Gastroesophageal sphincter (tissue), 4 donors: ENCODE measurements at regions not wholly inside any gene's neighbourhood (a gene's known extent, or its start where the extent isn't known, plus 50 kb on each side); places are given as distances from the start of the nearest gene placed in this dataset.
"Not testable (repeated sequence)": the region's sequence is repeated elsewhere in the genome, so short reads cannot be mapped to it uniquely, and the experiment has no call there.

ENCODE experiments used
- ATAC-seq: fragments of 150-250 bp; one replicate; pipeline ENCODE4 v1.9.1; 2016; ENCODE audit warnings: mild to moderate bottlenecking, moderate library complexity
- H3K27ac ChIP-seq, 4 donors: fragments of 200-600 bp; sonication (generic) in 3 of 4; 1 replicate in 3 of 4; 2 replicates in 1 of 4; pipeline ENCODE4 v1.5.1; 2016 to 2019
- H3K27me3 ChIP-seq: fragments of 200-600 bp; sonication (generic); one replicate; pipeline ENCODE4 v1.5.1; 2019
- H3K36me3 ChIP-seq, 2 donors: fragments of 200-600 bp; sonication (generic); one replicate each; pipeline ENCODE4 v1.5.1; 2019; ENCODE audit warnings: control low read depth in 1 of 2
- H3K4me1 ChIP-seq, 3 donors: fragments of 200-600 bp; sonication (generic); 1 replicate in 2 of 3; 2 replicates in 1 of 3; pipeline ENCODE4 v1.5.1; 2016 to 2019; ENCODE audit warnings: control low read depth in 2 of 3
- H3K4me3 ChIP-seq, 2 donors: fragments of 200-600 bp; sonication (generic); one replicate each; pipeline ENCODE4 v1.5.1; 2019; ENCODE audit warnings: mild to moderate bottlenecking in 1 of 2, moderate library complexity in 1 of 2
- H3K9me3 ChIP-seq, 3 donors: fragments of 200-600 bp; sonication (generic); one replicate each; pipeline ENCODE4 v1.5.1; 2017 to 2019; ENCODE audit warnings: control low read depth in 2 of 3
- EP300 ChIP-seq: sonication (generic); formaldehyde crosslinking; IDR thresholded peaks from one replicate; pipeline ENCODE4 v1.6.1; 2017; ENCODE audit warnings: antibody characterized with exemption, mild to moderate bottlenecking
- POLR2A ChIP-seq, 2 donors: fragments of 450-650 bp; IDR thresholded peaks; one replicate each; pipeline ENCODE4 v1.6.1; 2017; ENCODE audit warnings: antibody characterized with exemption in 2 of 2, mild to moderate bottlenecking in 2 of 2, moderate library complexity in 1 of 2
- POLR2AphosphoS5 ChIP-seq: sonication (generic); formaldehyde crosslinking; IDR thresholded peaks from one replicate; pipeline ENCODE4 v1.6.1; 2017; ENCODE audit warnings: antibody characterized with exemption
- WGBS, 2 donors: methylation state at CpG; one replicate each; pipeline ENCODE4 v1.1.5; 2018; ENCODE audit warnings: low coverage in 1 of 2; 5-methylcytosine and 5-hydroxymethylcytosine counted together
- TF ChIP-seq, protein P1 (sequence below), 4 experiments: fragments of 200-600 bp in 2 of 4; fragments of 450-650 bp in 2 of 4; sonication (generic) in 1 of 4; IDR thresholded peaks; one replicate each; pipeline ENCODE4 v1.5.1; 2017 to 2019; ENCODE audit warnings: antibody characterized with exemption in 4 of 4, mild to moderate bottlenecking in 2 of 4, moderate library complexity in 2 of 4

DNA sequence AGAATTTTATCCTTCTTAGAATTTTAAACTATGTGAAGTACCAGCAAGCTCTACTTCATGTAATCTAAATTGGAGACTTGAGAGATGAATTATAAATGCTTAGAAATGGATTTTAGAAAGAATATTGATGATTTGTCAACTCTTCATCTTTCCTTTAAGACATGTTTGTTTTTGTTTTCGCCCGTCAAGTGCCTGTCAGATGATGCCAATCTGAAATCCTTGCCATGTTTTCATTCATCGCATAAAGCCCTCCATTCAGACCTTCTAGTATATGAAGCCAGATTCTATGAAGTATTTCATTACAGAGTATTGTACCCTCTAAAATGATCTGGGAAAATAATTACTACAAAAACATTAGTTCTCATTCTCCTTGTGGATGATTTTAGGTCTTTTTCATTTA lies 223.2 kb upstream of the SOX2 start:
- H3K36me3 ChIP-seq = no peaks in the 10 kb centered on the region
- H3K4me3 ChIP-seq = no peak overlapping the region
- TF ChIP-seq POLR2AphosphoS5 (no peak), EP300 (no peak), POLR2A (IDR thresholded peaks at IDR 0.05) (no peak)
- TF ChIP-seq, protein P1, sequence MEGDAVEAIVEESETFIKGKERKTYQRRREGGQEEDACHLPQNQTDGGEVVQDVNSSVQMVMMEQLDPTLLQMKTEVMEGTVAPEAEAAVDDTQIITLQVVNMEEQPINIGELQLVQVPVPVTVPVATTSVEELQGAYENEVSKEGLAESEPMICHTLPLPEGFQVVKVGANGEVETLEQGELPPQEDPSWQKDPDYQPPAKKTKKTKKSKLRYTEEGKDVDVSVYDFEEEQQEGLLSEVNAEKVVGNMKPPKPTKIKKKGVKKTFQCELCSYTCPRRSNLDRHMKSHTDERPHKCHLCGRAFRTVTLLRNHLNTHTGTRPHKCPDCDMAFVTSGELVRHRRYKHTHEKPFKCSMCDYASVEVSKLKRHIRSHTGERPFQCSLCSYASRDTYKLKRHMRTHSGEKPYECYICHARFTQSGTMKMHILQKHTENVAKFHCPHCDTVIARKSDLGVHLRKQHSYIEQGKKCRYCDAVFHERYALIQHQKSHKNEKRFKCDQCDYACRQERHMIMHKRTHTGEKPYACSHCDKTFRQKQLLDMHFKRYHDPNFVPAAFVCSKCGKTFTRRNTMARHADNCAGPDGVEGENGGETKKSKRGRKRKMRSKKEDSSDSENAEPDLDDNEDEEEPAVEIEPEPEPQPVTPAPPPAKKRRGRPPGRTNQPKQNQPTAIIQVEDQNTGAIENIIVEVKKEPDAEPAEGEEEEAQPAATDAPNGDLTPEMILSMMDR (IDR thresholded peaks at IDR 0.05) = no peak
- no peak for ATAC-seq
- WGBS, 2 donors = 77 to 80% methylated on average over 3 of the region's 3 CpGs
- no peaks in the 10 kb centered on the region for H3K9me3 ChIP-seq
- no peaks in the 10 kb centered on the region for H3K27me3 ChIP-seq
- no peak overlapping the region for H3K27ac ChIP-seq
- peaks cover 0 to 9% (median 0%) of the 10 kb centered on the region in 3 donors for H3K4me1 ChIP-seq

DNA sequence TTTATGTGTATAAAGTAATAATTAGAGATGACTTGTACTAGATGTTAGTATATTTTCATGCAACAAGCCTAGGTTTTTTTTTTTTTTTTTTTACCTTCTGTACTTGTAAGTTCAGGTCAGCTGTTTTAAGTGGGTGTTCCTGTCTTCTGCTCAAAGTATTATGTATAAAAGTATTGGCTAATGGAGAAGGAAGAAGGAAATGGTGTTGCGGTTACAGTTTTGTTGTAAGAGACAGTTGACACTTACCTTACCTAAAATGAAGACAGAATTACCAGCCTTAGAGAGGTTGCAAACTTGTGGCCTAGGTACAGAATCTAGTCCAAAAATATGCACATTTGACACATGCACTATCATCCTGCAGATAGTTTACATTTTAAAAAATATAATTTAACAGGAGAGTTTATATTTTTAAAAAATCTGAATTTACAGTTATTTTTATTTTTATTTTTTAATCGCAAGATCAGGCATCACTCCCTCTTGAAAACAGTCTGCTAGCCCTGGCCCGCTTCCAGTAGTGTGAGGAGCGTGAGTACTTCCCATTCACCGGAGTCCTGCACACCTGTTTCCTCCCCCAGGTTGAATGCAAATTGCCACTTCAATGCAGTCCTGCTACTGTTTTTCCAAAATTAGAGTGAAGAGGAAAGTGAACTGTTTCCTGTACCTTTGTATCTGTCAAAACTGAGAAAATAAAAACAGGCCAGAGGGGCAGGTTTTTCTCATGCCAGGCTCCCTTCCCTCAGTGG lies 224.3 kb upstream of the SOX2 start:
- no peaks in the 10 kb centered on the region for H3K36me3 ChIP-seq
- H3K4me1 ChIP-seq = peaks cover 0 to 9% (median 0%) of the 10 kb centered on the region in 3 donors
- no peaks in the 10 kb centered on the region for H3K27me3 ChIP-seq
- H3K4me3 ChIP-seq = no peak overlapping the region
- no peak for ATAC-seq
- H3K27ac ChIP-seq = no peak overlapping the region
- H3K9me3 ChIP-seq = no peaks in the 10 kb centered on the region
- 66 to 76% methylated on average over 5 of the region's 5 CpGs for WGBS, 2 donors
- TF ChIP-seq POLR2AphosphoS5 (no peak), EP300 (no peak), POLR2A (IDR thresholded peaks at IDR 0.05) (no peak)
- TF ChIP-seq, protein P1 (IDR thresholded peaks at IDR 0.05) = no peak

DNA sequence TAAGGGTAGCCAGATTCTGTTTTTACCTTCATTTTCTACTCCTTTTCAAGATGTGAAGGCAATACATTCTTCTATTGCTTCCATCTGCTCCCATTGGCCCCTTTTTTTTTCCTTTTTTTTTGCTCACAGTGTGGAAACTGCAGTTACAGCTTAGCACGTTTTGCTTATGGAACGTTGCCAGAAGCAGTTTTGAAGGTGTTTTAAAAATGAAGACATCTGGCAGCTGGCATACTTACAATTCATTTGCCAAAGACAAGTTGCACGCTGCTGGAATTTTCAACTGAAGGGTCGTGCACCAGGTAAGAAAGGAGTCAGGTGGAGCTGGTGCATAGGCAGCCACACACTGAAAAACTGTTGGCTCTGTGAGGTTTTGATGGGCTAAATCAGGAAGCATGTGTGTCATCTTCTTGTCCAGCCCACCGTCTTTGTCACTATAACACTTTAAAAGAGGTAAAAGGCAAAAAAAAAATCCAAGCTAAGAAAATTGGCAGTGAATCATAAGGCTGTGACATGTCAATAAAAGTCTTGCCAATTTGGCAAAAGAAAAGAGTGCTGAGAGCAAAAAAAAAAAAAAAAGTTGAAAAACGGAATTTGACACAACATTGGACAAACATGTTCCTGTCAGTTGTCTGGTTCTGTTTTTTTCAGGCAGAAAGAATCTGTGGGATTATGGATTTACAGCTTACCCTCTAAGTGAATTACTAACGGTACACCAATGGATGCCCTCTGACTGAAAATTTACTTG lies 225.4 kb upstream of the SOX2 start:
- no peaks in the 10 kb centered on the region for H3K9me3 ChIP-seq
- H3K4me3 ChIP-seq = no peak overlapping the region
- ATAC-seq = no peak
- no peak for TF ChIP-seq EP300
- no peak for TF ChIP-seq POLR2AphosphoS5
- TF ChIP-seq, protein P1 (IDR thresholded peaks at IDR 0.05) = no peak
- no peak for TF ChIP-seq POLR2A (IDR thresholded peaks at IDR 0.05)
- peaks cover 0 to 9% (median 0%) of the 10 kb centered on the region in 3 donors for H3K4me1 ChIP-seq
- H3K27ac ChIP-seq = no peak overlapping the region
- WGBS, 2 donors = 4 to 15% methylated on average over 6 to 7 of the region's 7 CpGs
- H3K27me3 ChIP-seq = no peaks in the 10 kb centered on the region
- no peaks in the 10 kb centered on the region for H3K36me3 ChIP-seq

DNA sequence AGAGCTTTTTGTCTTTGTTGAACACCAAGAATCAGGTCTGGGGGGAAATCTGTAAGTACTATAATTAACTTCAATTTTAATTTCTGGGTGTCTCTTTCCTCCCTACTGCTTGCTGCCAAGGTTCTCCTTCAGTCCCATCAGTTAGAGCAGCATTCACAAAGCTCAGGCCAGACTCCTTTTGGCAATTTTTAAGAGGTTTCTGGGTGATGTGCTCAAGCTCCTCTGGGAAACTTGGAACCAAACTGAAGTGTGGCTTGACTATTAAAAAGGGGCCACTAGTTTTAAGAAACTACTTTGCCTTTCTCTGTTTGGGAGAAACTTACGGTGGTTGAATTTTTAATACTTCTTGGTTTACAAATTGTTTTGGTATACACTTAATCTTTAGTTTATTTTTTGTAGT lies 227.7 kb upstream of the SOX2 start:
- no peaks in the 10 kb centered on the region for H3K36me3 ChIP-seq
- H3K4me1 ChIP-seq = peaks cover 0 to 9% (median 0%) of the 10 kb centered on the region in 3 donors
- no peaks in the 10 kb centered on the region for H3K27me3 ChIP-seq
- TF ChIP-seq EP300 (no peak), POLR2AphosphoS5 (no peak), POLR2A (IDR thresholded peaks at IDR 0.05) (no peak)
- TF ChIP-seq, protein P1 (IDR thresholded peaks at IDR 0.05) = no peak
- no peak overlapping the region for H3K27ac ChIP-seq
- no peaks in the 10 kb centered on the region for H3K9me3 ChIP-seq
- no peak overlapping the region for H3K4me3 ChIP-seq
- no peak for ATAC-seq
- 67 to 82% methylated on average over 1 of the region's 1 CpG for WGBS, 2 donors

DNA sequence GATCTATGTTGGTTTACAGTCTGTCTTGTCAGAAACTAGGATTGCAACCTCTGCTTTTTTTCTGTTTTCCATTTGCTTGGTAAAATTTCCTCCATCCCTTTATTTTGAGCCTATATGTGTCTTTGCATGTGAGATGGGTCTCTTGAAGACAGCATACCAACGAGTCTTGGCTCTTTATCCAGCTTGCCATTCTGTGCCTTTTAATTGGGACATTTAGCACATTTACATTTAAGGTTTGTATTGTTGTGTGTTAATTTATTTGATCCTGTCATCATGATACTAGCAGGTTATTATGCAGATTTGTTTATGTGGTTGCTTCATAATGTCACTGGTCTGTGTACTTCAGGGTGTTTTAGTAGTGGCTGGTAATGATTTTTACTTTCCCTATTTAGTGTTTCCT lies 236.6 kb upstream of the SOX2 start:
- not testable (repeated sequence) for H3K27ac ChIP-seq, ATAC-seq, H3K27me3 ChIP-seq, H3K36me3 ChIP-seq, H3K4me3 ChIP-seq, H3K4me1 ChIP-seq
- peaks cover 0 to 50% (median 0%) of the 10 kb centered on the region in 3 donors for H3K9me3 ChIP-seq
- WGBS, 2 donors = 63 to 80% methylated on average over 1 of the region's 1 CpG
